Activated gamma-delta T cell (primary cell): ENCODE measurements at regions not wholly inside any gene's neighbourhood (a gene's known extent, or its start where the extent isn't known, plus 50 kb on each side); places are given as distances from the start of the nearest gene placed in this dataset.
"Not testable (repeated sequence)": the region's sequence is repeated elsewhere in the genome, so short reads cannot be mapped to it uniquely, and the experiment has no call there.

Experiments
- DNase-seq: peaks from one replicate; lab custom pipeline; 2025; lab: John Stamatoyannopoulos, UW

DNA sequence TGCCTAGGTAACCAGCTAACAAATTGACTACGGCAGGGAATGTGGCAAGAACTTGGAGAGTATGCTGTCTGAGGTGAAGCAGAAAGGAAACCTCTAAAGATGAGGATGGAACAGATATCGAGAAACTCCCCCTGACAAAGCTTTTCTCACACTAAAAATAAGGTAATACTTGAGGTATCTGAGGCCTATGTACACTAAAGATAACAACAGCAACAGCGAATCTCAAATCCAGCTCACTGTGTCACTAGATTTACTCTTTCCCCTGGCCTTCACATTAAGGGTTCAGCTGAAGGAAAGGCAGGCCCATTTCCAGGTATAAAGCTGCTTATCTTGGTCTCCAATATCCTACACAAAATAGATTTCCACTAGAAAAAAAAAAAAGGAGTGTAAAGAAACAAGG is 518.0 kb downstream of the KCNT2 start:
- no peak for DNase-seq

DNA sequence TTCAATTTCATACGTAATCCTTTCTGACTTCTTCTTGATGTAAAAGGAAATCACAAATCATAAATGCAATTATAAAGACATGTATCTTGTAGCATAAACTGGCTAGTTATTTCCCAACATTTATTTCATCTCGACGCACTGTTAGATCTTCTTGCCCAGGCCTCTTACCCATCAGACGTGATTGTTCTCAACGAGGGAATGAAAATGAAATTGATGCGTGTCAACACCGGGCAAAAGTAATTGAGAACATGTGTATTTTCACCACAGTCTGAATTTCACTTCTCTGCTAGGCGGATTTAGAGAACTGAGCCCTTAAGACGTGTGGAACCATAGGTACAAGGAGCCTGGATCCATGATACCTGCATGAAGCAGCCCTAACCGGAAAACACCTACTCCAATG is 519.7 kb downstream of the KCNT2 start:
- DNase-seq, result no peak

- DNase-seq, result no peak
These were observed 529.5 kb downstream of the KCNT2 start for GRCh38 chr1:196078691-196079090.

- DNase-seq, result no peak
These were observed 532.6 kb downstream of the KCNT2 start for GRCh38 chr1:196075621-196076020.

GRCh38 chr1:196074182-196074581 is 534.1 kb downstream of the KCNT2 start:
- DNase-seq, result no peak

DNA sequence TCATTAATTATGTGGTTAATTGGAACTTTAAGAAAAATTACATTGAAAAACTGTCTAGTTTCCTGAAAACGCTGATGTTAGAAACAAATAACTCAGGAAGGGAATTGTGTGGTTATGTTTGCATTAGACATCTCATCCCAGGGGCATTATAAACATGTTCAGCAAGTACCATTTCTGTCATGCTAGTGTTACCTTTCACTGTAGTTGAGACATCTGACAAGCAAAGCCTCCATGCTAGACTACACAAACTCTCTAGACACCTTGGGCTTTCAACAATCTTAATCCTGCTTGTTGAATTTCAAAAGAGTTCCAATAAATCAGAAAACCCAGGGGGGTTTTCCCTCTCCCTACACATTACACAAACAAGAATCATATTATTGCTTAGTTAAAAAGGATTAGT is 536.8 kb downstream of the KCNT2 start:
- DNase-seq, result no peak

- DNase-seq, result no peak
These were observed 537.3 kb downstream of the KCNT2 start for GRCh38 chr1:196070940-196071339.

DNA sequence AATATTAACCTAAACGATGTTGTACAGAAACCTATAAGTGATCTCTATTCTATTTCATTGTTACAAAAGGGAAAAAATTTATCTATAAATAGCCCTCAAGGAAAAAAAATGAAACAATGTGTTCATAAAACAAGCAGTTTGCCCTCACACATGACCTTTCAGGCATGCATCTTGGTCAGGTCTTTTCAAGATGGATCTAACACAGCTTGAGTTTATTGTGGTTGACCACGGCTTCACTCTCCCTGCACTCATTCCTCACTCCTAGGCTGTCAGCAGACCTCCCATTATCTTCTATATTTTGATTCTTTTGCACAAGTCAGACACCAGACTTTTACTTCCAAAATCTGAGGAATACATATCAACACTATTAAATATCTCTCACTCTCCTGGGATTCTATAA is 544.3 kb downstream of the KCNT2 start:
- DNase-seq, result no peak

- no peak for DNase-seq
These were observed 544.9 kb downstream of the KCNT2 start for GRCh38 chr1:196063294-196063693.

GRCh38 chr1:196060539-196060938 is 547.7 kb downstream of the KCNT2 start:
- DNase-seq, result no peak

DNA sequence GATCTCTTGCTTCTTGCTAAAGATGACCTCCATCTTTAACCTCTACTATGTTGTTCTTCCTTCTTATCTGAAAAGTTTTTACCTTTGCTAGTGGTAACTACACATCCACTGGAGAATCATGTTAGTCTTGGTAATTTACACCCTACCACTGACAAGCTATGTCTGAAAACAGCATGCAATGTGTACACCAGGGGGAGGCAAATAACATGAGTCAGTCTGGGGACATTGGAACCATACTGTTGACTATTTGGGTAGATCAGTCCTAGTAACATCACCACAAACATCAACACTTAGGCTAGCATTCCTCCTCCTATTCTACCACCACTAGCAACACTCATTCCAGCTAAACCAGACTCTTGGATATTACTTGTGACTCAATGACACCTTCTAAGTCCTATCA is 549.0 kb downstream of the KCNT2 start:
- DNase-seq, result no peak

DNA sequence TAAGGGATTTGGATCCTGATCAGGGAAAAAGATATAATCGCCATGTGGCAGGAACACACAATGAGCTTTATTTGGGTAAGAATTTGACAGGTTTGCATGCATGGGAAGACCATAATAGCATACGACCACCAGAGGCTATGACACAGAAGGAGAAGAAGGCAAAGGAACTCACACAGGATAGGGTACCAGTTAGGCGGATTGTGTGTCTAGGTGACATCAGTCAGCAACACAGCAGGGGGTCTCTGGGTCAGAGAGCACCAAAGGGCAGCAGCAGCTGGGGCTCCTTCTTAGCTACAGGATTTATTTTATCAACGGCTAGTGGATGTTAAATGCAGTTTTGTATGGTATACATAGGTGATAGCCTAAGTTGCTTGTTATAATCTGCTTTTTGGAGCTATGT is 551.3 kb downstream of the KCNT2 start:
- no peak for DNase-seq

GRCh38 chr1:196049407-196049806 is 558.8 kb downstream of the KCNT2 start:
- no peak for DNase-seq

DNA sequence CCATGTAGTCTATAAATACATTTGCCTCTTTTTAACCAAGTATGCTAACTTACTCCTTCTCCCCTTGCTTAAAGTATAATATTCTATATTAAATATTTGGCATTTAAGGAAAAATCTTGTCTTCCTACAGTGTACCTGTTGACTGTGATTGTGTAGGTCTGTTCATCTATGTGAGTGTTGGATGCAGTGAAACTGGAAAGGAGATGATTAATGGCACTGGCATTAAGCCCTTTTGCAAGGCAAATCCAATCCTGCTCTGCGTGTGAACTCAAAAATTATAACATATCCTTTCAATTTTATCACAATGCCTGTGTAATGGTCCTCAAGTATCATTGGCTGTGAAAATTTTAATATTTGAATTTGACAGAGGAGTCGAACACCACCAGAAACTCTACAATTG is 565.0 kb downstream of the KCNT2 start:
- DNase-seq, result no peak

GRCh38 chr1:196034080-196034706 is 574.0 kb downstream of the KCNT2 start:
- no peak for DNase-seq

DNA sequence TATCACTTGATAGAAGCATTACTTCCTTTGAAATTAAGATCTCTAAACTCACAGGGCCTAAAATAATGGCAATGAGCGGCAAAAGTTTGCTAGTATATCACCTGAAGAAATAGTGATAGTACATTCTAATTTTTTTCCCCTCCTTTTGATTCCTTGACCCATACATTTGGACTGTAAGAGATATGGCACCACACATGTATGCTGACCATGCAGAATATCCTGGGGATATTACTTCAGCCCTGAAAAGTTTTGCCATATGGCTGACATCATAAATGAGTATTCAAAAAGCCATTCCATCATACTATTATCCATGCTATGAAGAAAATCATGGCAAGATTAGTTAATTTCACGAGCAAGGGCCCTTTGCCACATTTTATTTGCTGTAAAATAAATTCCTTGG is 576.9 kb downstream of the KCNT2 start:
- not testable (repeated sequence) for DNase-seq

DNA sequence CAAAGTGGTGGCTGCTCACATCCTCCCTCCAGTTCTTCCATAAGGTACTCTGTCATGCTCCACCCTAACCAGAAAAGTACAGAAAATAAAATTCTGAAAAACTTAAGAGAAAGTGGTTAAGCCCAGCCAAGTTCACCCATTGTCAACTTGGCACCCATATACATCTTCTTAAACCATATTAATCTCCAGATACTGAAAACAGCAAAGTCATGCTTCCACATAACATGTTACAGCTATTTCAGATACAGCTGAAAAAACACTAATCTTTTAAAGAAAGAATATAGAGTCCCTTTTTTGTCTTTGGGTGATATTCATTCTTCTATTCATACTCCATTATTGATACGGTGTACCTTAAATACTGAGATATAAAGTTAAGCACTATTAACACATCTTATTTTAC is 577.8 kb downstream of the KCNT2 start:
- no peak for DNase-seq

DNA sequence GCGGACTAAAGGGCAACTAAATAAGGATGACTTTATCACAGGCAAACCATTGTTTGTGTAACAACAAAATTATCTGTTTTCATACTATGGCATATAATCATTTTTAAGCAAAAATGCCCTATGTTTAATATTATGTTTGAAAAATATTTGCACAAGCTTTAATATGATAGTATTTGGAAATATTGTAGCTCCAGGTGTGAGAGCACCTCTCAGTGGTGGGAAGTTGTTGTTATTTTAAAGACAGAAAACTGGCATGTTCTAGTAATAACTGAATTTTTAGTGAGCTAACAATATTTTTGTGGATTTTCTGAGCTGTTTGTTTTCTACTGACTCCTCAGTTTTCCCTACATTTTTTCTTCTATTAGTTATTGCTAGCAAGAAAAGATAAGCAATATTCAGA is 578.8 kb downstream of the KCNT2 start:
- DNase-seq, result no peak

DNA sequence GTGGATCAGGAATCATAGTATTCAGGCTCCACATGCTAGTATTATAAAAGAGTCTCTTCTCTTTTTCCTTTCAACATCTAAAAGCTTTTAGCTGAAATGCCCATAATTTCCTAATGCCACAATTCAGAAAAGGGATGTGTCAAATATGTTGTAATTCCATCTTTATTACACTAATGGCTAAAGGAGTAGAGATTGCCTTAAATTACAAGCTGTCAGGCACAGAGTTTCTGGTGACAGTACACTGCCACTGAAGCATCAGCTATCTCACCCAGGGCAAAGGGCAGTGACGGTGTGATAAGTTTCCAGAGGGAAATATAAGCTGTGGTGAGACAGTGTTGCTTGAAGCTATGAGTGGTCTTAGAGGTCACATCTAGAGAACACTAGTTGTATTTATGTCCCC is 581.1 kb downstream of the KCNT2 start:
- DNase-seq, result no peak

DNA sequence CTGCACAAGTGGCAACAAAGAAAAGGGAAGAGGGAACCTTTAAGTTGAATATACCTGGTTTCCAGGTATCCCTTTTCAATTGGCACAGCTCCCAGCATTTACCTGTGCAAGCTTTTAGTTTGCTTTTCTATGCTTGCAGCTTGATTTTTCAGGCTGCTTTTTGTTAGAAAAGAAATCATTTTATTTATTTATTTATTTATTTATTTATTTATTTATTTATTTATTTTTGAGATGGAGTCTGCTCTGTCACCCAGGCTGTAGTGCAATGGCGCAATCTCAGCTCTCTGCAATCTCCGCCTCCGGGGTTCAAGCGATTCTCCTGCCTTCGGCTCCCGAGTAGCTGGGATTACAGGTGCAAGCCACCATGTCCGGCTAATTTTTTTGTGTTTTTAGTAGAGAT is 587.1 kb downstream of the KCNT2 start:
- DNase-seq, result not testable (repeated sequence)

DNA sequence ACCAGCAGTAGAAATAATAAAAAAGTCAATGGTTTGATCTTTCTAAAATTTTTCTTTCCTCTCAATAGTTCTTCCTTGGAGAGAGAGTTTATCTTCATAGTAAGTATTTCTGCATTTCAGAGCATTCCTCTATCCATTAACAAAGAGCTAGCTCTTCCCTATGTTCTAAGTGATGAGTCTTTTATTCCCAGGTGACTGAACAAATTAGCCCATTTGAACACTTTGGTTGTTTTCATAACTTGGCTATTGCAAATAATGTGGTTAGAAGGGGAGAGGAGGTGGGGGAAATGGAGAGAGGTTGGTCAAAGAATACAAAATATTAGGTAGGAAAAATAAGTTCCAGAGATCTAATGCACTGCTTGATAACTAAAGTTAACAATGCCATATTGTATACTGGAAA is 598.9 kb downstream of the KCNT2 start:
- no peak for DNase-seq

GRCh38 chr1:196007763-196008162 is 600.5 kb downstream of the KCNT2 start:
- no peak for DNase-seq

DNA sequence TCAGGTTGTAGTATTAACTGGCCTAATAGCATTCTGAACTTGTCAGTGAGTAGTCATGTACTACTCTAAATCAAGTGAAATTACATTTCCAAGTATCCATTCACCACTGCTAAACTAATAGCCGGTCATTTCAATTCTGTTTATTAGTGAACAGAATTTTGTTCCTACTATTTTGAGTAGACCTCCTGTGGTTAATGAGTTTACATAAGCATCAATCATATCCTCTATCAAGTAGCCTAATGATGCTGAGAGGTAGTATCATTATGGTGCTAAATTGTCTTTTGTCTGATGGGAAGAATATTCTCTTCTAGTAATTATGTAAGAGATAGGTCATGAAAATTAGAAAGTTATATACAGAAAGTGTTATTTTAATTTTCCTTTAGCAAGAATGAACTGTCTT is 602.8 kb downstream of the KCNT2 start:
- no peak for DNase-seq

GRCh38 chr1:196004388-196004787 is 603.9 kb downstream of the KCNT2 start:
- DNase-seq, result not testable (repeated sequence)

DNA sequence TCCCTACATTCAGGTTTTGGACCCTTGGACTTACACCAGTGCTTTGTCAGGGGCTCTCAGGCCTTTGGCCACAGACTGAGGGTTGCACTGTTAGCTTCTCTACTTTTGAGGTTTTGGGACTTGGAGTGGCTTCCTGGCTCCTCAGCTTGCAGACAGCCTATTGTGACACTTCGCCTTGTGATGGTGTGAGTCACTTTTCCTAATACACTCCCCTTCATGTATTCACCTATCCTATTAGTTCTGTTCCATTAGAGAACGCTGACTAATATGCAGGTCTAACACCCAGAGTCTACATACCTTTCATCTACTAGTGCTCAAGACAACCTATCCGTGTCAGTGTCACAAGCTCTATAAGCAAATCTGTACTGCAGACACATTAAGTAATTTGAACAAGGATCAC is 605.3 kb downstream of the KCNT2 start:
- DNase-seq, result no peak
